GDM1 (cell line): ENCODE measurements at regions not wholly inside any gene's neighbourhood (a gene's known extent, or its start where the extent isn't known, plus 50 kb on each side); places are given as distances from the start of the nearest gene placed in this dataset.
"Not testable (repeated sequence)": the region's sequence is repeated elsewhere in the genome, so short reads cannot be mapped to it uniquely, and the experiment has no call there.

ENCODE experiments used
- DNase-seq: peaks from one replicate; lab custom pipeline; 2025; lab: John Stamatoyannopoulos, UW

DNA sequence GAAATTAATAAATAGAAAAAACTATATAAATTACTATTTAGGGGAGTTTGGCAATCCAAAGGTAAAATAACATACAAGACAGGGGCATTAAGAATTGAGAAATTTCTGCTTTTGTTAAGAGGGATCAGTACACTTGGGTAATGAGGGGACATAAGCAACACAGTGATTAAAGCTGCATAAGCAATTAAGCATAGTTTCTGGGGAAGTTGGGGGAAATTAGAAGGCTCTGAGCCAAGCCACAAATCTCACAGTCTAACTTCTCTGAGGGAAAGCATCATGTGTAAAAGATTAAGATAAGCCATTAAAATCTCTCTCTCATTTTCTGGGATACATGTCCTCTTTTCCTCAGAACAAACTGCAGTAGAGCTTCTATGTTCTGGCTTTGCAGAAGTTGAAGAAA is 533.9 kb upstream of the LRFN5 start:
- no peak for DNase-seq

DNA sequence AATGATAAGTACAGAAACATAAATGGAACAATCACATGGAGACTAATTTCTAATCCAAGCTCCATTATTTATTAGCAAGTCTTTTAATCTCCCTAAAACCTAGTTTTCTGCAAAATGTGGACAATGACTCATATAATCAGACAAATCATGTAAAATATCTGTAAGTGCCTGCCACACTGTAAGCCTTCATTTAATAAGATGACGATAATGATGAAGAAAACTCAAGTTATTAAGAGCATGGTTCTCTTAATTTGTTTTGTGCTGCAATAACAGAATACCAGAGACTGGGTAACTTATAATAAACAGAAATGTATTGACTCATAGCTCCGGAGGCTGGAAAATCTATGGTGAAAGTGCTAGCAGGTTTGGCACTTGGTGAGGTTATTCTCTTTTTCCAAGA is 535.3 kb upstream of the LRFN5 start:
- no peak for DNase-seq

DNA sequence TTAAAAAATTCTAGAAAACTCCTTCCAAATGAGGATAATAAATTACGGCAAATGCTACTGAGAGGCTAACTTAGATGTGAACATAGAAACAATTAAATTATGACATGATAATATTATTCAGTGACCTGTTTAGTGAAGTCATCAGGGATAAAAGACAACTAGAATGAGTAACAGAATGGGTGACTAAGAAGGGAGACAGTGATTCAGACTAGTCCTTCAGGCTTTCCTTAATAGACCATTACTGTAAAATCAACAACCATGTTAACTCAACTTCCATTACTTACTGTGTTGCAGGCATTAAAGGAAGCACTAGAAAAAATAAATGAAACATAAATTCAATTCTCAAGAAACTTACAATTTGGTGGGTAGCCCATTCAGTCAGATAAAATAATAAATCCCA is 543.9 kb upstream of the LRFN5 start:
- no peak for DNase-seq

DNA sequence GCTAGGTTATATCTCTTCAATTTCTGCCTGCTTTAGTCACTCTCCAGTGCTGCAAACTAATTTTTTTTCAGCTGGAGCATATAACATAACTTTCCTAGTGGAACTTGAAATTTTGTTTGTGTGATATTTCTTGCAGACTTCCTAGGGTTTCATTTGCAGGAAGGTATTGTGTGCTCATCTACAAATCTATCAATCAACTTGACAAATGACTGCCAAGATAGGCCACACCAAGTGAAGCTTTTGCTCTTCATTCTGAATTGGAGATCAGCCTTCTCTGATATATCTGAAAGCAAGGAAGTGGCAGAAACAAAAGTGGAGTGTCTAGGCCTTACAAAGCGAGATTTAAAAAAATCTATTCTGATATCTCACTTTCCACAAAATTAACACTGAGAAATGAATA is 551.1 kb upstream of the LRFN5 start:
- DNase-seq: no peak

DNA sequence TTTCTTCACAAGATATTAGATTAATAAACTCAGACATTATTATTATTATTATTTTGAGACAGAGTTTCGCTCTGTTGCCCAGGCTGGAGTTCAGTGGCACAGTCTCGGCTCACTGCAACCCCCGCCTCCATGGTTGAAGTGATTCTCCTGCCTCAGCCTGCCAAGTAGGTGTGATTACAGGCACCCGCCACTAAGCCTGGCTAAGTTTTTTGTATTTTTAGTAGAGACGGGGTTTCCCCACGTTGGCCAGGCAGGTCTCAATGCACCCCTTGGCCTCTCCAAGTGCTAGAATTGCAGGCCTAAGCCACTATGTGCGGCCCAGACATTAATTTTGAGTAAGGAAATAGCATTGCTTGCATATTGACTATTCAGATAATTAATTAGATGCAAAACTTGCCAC is 554.9 kb upstream of the LRFN5 start:
- DNase-seq: no peak

DNA sequence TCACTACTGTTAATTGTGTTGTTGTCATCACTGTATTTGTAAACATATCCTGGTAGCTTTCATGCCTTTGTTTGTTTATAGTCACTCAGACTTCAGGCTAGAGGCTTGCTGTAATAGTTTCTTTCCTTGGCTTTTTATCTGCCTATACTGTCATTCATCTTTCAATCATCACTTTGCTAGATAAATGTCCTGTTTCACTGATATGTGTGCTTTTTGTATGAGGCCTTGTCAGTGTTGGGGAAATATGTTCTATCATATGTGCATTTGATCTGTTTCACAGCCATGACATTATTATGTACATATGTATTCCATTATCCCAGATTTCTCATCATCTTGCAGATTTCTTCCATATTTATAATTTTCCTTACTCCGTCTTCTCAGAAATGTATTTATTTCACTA is 558.9 kb upstream of the LRFN5 start:
- no peak for DNase-seq

DNA sequence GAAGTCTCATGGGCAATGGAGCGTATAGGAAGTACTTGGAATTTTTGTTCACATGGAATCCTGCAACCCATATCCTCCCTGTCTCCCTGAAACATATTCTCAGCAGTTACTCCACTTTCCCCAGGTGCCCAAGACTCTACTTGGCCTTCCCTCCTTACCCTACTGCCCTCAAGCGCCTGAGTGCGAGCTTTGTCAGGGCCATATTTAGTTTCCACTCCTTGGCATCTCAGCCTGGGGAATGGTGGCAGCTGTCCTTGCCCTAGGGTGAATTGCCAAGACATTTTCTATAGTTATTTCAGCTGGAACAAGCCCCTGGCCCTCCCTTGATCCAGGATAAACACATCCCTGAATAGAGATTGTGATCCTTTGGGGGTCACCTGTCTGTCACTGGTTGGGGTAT is 569.3 kb upstream of the LRFN5 start:
- DNase-seq: no peak

DNA sequence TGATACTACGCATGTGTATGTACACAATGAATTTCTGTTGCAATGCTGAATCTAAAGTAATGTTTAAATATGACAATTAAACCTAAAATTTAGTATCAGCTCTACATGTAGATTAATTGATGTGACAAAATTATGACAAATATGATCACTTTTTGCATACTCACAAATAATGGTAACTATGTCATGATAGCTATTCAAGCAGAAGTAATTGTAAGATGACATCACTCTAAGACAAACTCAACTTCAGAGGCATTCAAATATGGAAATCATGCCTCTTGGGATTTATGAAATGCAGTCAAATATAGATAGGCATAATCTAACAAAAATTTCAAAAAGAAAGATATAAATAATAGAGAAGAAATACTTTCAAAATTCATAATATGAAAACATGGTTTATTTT is 571.7 kb upstream of the LRFN5 start:
- no peak for DNase-seq

DNA sequence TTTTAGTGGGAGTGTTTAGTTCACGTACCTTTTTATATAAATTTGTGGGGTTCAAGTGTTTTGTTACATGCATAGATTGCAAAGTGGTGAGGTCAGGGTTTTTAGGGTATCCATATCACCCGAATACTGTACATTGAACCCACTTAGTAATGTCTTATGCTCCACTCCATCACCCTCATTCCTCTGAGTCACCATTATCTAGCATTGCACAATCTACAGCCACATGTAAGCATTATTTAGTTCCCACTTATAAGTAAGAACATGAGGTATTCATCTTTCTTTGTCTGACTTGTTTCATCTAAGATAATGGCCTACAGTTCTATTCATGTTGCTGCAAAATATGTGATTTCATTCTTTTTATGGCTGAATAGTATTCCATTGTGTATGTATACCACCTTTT is 583.7 kb upstream of the LRFN5 start:
- no peak for DNase-seq

DNA sequence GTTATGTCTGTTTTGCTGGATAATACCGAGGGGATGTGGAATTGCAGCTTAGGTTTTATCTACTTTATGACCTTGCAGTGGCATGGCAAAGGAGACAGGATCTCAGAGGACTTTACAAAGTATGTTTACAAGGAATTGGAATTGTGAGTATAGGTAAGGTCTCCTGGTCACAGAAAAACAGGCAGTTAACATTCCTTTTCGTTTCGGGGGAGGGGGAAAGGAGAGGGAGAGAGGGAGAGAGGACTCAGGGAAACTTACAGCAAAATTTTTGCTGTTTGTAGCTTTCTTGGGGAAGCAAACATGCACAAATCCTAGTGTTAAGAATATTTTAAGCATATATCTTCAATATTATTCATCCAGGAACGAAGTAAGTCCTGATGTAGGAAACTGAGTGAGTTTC is 590.5 kb upstream of the LRFN5 start:
- DNase-seq: no peak

DNA sequence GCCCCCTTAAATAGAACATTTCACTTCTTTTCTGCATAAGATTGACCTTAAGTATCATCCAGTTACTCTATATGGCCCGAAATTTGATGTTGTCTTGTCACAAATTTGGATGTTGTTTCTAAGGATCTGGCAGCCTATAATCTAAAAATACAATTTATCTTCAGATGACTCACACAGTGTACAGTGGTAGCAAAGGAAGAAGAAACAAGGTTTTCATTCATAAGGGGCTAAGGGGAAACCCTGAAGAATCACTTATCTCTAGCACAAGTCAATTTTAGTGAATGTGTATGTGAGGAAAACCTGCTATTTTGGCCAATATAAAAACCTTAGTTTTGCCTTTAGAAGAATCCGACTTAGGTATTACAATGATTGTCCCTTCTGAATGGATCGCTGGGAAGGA is 606.3 kb upstream of the LRFN5 start:
- no peak for DNase-seq

DNA sequence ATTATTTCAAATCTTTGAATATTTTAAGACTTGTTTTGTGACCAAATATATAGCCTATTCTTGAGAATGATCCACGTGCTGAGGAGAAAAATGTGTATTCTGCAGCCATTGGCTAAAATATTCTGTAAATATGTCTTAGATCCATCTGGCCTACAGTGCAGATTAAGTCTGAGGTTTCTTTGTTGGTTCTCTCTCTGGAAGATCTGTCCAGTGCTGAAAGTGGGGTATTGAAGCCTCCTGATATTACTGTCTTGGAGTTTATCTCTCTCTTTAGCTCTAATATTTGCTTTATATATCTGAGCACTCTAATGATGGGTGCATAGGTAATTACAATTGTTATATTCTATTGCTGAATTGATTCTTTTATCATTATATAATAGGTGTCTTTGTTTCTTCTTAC is 617.4 kb upstream of the LRFN5 start:
- no peak for DNase-seq

DNA sequence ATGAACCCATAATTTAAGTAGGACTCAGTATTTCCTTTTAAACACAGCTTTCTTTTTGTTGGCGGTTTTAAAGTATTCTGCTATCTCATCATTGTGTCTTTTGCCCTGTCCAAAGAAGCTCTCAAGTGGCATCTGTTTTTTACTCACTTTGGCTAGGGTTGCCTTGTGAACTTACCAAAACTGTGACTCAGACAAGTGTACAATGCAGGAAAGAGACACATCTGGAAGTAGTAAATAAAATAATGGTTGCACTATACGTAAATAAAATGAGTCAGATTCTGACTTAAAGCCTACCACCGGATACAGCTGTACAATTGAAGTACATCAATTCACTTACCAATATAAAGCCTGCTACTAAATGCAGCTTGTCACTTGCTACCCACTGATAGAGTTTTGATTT is 619.2 kb upstream of the LRFN5 start:
- no peak for DNase-seq

DNA sequence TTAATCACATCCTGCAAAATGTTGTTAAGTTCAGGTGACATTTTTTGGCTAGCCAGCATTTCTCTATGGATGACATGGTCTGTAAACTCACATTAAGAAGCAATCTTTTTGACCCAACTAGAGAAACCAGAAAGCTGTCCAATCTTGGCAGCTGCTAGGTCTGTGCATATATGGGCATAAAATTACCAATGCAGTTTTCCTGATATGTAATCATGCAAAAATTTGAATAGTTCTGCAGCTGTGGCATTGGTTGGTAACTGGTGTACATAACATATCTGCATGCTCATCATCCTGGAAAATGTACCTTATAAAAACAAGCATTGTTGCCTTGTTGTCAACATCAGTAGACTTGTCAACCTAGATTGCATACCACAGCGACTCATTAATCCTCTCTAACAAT is 620.0 kb upstream of the LRFN5 start:
- no peak for DNase-seq

DNA sequence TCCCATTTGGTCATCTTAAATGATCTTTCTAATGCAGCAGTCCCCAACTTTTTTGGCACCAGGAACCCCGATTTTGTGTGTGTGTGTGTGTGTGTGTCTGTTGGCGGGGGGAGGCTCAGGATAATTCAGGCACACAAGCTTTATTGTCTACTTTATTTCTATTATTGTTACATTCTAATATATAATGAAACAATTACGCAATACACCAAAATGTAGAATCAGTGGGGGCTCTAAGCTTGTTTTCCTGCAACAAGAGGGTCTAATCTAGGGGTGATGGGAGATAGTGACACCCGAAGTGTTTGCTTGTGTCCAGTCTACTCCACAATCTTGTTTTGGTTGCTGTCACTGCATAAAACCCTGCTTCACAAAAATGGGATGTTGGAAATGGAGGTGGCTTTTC is 621.1 kb upstream of the LRFN5 start:
- DNase-seq: no peak

DNA sequence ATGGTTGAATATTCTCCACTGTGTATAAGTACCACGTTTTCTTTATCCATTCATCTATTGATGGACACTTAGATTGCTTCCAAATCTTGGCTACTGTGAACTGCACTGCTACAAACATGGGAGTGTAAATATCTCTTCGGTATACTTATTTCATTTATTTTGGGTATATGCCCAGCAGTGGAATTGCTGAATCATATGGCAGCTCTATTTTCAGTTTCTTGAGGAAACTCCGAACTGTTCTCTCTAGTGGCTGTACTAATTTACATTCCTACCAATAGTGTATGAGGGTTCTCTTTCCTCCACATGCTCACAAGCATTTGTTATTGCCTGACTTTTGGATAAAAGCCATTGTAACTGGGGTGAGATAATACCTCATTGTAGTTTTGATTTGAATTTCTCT is 623.1 kb upstream of the LRFN5 start:
- no peak for DNase-seq

DNA sequence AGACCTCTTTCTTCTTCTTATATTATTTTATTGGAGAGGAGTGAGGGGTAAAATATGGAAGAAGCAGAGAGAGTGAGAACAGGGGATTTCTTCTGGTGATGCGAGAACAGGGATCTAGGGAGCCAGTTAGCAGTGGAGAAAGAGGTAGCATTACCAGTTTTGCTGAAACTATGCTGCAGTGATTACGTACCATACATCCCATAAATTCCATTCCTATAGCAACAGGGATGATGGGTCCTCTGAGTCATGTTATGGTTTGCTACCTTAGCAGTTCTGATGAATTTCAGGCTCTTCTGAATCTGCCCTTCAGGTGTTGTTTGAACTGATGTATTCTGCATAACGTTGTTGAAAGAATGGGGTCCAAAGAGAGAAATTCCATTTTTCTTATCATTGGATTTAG is 625.4 kb upstream of the LRFN5 start:
- DNase-seq: no peak

DNA sequence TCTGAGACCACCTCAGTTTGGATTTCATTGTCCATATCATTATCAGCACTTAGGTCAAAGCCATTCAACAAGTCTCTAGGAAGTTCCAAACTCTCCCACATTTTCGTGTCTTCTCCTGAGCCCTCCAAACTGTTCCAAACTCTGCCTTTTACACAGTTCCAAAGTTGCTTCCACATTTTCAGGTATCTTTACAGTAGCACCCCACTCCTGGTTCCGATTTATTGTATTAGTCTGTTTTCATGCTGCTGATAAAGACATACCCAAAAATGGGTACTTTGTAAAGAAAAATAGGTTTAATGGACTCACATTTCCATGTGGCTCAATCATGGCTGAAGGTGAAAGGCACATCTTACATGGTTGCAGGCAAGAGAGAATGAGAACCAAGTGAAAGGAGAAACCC is 646.4 kb upstream of the LRFN5 start:
- not testable (repeated sequence) for DNase-seq

DNA sequence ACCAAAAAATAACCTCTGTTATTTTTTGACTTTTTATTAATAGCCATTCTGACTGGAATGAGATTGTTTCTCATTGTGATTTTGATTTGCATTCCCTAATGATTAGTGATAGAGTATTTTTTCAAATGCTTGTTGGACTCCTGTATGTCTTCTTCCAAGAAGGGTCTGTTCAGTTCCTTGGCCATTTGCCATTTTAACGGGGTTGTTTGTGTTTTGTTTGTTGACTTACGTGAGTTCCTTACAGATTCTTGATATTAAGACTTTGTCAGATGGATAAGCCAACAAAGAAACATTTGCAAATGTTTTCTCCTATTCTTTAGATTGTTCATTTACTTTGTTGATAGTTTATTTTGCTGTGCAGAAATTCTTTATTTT is 651.6 kb upstream of the LRFN5 start:
- DNase-seq: no peak

DNA sequence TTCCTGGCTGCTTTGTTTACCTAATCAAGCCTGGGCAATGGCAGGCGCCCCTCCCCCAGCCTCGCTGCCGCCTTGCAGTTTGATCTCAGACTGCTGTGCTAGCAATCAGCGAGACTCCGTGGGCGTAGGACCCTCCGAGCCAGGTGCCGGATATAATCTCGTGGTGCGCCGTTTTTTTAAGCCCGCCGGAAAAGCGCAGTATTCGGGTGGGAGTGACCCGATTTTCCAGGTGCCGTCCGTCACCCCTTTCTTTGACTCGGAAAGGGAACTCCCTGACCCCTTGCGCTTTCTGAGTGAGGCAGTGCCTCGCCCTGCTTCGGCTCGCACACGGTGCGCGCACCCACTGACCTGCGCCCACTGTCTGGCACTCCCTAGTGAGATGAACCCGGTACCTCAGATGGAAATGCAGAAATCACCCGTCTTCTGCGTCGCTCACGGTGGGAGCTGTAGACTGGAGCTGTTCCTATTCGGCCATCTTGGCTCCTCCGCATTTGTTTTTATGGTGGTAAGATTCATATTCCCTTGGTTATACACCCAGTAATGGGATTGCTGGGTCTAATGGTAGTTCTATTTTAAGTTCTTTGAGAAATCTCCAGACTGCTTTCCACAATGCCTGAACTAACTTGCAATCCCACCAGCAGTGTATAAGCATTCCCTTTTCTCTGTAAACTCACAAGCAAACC is 652.1 kb upstream of the LRFN5 start:
- DNase-seq: not testable (repeated sequence)

DNA sequence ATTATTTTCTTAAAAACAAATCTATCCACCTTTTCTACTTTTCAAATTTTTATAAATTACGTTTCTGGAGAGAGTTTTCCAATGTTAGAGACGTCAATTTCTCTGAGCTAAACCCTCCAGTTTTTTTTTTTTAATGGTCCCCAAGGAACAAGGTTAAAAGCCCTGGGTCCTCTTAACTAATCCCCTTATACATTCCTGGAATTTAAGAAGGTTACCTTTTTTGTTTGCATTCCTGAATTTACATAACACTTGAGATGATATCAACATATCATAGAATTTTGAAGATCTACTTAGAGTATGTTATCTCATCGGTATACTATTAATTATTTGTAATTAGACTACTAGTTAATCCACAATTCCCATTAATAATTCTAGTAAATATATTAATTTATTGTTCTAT is 662.2 kb upstream of the LRFN5 start:
- no peak for DNase-seq

DNA sequence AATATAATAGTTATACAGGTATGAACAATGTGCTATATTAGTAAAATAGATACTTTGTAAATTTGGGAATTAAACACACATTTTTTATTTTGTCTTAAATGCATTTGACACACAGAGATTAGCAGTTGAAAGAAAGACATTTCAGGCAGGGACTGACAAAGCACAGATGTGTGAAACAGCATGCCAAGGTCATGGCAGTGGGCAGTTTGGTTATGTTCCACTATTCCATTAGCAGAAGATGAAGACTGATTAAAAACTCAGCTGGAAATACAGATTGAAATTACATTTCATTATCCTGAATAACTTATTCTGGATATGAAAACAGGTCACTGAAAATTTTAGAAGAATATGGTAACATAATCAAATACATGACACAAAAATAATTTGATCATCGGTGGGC is 669.8 kb upstream of the LRFN5 start:
- DNase-seq: no peak

DNA sequence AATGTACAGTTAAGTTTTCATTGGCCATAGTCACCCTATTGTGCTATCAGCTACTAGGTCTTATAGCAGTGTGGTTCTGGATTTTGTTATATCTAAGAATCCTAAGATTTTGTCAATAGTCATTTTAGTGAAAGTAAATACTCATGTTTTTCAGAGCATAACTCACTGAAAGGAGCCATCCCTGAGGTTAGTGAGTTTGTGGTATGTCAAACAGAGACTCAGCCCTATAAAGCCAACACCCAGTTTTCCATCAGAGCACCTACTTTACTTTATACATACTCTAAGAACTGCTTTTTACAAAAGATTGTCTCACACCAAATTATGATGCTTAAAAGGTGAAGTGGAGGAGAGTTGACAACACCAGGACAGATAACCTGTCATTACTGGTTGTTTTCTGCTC is 686.3 kb upstream of the LRFN5 start:
- DNase-seq: no peak

DNA sequence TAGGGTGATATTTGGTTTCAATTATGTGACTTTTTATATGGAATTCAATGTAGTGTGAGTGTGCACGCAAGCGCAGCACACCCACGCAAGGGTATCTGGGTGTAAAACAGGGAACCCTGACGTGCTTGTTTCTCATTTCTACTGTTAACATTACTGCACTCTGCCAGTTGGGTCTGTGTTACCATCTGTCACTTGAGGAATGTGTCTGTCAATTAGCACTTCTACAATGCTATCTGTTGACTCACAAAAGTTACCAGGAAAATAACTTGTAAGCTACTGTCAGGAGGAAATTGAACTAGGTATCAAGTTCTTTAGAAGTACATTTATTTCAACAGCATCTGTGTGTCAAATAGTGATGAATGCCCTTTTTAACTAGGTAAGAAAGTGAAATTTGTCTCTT is 695.5 kb upstream of the LRFN5 start:
- no peak for DNase-seq

DNA sequence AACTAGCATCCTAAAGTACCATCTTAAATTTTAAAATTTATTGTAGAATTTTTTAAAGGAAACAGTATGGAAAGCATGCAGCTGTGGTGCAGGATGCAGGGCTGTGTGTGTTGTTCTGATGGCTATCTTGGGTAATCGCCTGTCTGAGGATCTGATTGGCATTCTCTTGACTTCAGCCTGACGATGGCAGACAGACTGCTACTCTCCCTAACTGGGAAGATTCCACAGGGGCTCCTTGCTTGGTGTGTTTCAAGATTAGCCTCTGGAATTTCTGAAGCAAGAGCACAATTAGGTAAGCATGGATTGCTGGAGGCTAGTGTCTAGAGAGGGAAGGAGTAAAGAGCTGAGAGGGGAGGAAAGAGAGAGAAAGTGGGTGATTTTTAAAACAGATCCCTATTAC is 696.8 kb upstream of the LRFN5 start:
- no peak for DNase-seq
